ENCODE measurements at regions not wholly inside any gene's neighbourhood (a gene's known extent, or its start where the extent isn't known, plus 50 kb on each side); places are given as distances from the start of the nearest gene placed in this dataset.

DNA sequence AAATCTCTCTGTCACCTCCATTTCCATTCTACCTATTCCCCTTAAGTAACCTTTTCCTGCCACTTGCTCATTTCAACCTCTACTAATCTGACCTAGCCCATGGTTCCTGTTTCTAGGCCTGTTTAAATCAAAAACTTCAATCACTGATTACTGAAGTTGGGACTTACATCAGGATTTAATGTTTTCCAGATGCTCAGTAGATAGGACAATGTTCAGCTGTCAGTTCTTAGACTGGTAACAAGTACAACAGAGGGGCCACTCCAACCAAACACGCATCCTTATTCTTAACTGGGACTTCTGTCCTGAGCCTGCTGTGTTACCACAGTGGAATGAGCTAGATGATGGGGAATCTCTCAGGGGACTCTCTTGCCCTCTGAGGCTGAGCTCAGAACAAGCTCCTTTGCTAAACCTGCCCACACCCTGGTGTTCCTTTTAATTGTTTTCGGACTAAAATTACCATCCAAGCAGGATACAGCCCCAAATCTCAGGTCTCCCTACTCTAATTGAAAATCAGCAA lies 974.6 kb downstream of the TTLL7 start:
- no peaks in the 10 kb centered on the region for H4K20me1 ChIP-seq (ENCODE audit: low read depth)
- DNase-seq (ENCODE audit: low spot score) = no peak
- H3K9ac ChIP-seq = no peak overlapping the region
- no peaks in the 10 kb centered on the region for H3F3A ChIP-seq (ENCODE audit: low read depth)
- TF ChIP-seq, protein P1, sequence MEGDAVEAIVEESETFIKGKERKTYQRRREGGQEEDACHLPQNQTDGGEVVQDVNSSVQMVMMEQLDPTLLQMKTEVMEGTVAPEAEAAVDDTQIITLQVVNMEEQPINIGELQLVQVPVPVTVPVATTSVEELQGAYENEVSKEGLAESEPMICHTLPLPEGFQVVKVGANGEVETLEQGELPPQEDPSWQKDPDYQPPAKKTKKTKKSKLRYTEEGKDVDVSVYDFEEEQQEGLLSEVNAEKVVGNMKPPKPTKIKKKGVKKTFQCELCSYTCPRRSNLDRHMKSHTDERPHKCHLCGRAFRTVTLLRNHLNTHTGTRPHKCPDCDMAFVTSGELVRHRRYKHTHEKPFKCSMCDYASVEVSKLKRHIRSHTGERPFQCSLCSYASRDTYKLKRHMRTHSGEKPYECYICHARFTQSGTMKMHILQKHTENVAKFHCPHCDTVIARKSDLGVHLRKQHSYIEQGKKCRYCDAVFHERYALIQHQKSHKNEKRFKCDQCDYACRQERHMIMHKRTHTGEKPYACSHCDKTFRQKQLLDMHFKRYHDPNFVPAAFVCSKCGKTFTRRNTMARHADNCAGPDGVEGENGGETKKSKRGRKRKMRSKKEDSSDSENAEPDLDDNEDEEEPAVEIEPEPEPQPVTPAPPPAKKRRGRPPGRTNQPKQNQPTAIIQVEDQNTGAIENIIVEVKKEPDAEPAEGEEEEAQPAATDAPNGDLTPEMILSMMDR (IDR thresholded peaks at IDR 0.05) = no peak
- TF ChIP-seq EZH2phosphoT487 (IDR thresholded peaks at IDR 0.05) = no peak
- TF ChIP-seq EZH2 (IDR thresholded peaks at IDR 0.05) = no peak
- no peaks in the 10 kb centered on the region for H3K27me3 ChIP-seq
- peaks cover 10% of the 10 kb centered on the region for H3K9me3 Mint-ChIP-seq
- H3K27ac Mint-ChIP-seq = no peak overlapping the region
- H3K27ac ChIP-seq = no peak overlapping the region
- H3K4me1 Mint-ChIP-seq = no peaks in the 10 kb centered on the region
- H3K27me3 Mint-ChIP-seq (ENCODE audit: insufficient read depth, low read depth) = peaks cover 5% of the 10 kb centered on the region
- H2AFZ ChIP-seq (replicated peaks) = no peak overlapping the region
- no peaks in the 10 kb centered on the region for H3K9me3 ChIP-seq (ENCODE audit: low read depth)
- peaks cover 9% of the 10 kb centered on the region for H3K4me1 ChIP-seq
- H3K79me2 ChIP-seq (ENCODE audit: low read depth) = no peaks in the 10 kb centered on the region
- no peaks in the 10 kb centered on the region for H3K36me3 ChIP-seq
- no peak overlapping the region for H3K4me3 Mint-ChIP-seq
- H3K4me3 ChIP-seq = no peak overlapping the region
- no peaks in the 10 kb centered on the region for H3K36me3 Mint-ChIP-seq
- H3K4me2 ChIP-seq = no peak overlapping the region

DNA sequence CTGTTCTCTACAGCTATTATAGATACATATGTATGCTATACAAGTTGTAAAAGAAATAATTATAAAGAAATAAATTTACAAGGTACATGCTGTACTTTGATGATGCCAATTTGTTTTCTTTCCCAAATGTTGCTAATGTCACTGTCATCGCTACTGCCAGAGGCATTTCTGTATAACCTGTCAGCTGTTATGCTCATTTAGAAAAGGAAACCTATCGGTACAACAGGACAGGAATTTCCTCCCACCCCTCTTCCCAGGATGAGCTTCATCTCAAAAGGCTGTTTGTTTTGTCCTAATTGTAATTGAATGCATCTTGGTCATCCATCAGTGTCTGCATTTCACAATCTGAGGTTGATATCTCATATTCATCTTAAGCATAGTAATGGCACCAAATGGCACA lies 975.7 kb downstream of the TTLL7 start:
- no peak for DNase-seq (ENCODE audit: low spot score)

DNA sequence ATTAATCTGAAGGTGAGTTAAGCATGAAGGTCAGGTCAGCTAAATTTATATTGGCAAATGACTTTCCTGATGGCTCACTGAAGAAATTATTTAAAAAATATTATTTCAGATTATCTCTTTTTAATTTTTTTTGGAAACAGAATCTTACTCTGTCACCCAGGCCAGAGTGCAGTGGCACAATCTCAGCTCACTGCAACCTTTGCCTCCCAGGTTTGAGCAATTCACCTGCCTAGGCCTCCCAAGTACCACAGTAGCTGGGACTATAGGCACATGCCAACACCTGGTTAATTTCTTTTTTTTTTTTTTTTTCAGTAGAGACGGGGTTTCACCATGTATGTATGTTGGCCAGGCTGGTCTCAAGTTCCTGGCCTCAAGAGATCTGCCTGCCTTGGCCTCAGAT lies 976.7 kb downstream of the TTLL7 start:
- Mint-ChIP-seq H3K27me3 (ENCODE audit: insufficient read depth, low read depth) (peaks cover 5% of the 10 kb centered on the region), H3K36me3 (no peaks in the 10 kb centered on the region)
- no peak overlapping the region for H3K4me2 ChIP-seq

More for the DNA sequence above, 975.7 kb downstream of the TTLL7 start:
- H3K4me3 Mint-ChIP-seq = no peak overlapping the region
- Histone ChIP-seq H3F3A (ENCODE audit: low read depth) (no peaks in the 10 kb centered on the region), H3K4me1 (peaks cover 9% of the 10 kb centered on the region), H3K4me3 (no peak overlapping the region), H3K27ac (no peak overlapping the region), H3K9ac (no peak overlapping the region), H3K79me2 (ENCODE audit: low read depth) (no peaks in the 10 kb centered on the region), H4K20me1 (ENCODE audit: low read depth) (no peaks in the 10 kb centered on the region), H2AFZ (replicated peaks) (no peak overlapping the region), H3K9me3 (ENCODE audit: low read depth) (no peaks in the 10 kb centered on the region), H3K27me3 (no peaks in the 10 kb centered on the region), H3K36me3 (no peaks in the 10 kb centered on the region), H3K4me2 (no peak overlapping the region)
- no peaks in the 10 kb centered on the region for H3K4me1 Mint-ChIP-seq
- H3K36me3 Mint-ChIP-seq = no peaks in the 10 kb centered on the region
- H3K27me3 Mint-ChIP-seq (ENCODE audit: insufficient read depth, low read depth) = peaks cover 5% of the 10 kb centered on the region
- peaks cover 10% of the 10 kb centered on the region for H3K9me3 Mint-ChIP-seq
- TF ChIP-seq EZH2phosphoT487 (IDR thresholded peaks at IDR 0.05) (no peak), EZH2 (IDR thresholded peaks at IDR 0.05) (no peak)
- TF ChIP-seq, protein P1 (IDR thresholded peaks at IDR 0.05) = no peak
- H3K27ac Mint-ChIP-seq = no peak overlapping the region

More for the DNA sequence above, 976.7 kb downstream of the TTLL7 start:
- TF ChIP-seq EZH2phosphoT487 (IDR thresholded peaks at IDR 0.05) = no peak
- TF ChIP-seq EZH2 (IDR thresholded peaks at IDR 0.05) = no peak
- TF ChIP-seq, protein P1 (IDR thresholded peaks at IDR 0.05) = no peak
- DNase-seq (ENCODE audit: low spot score) = no peak
- H3K4me1 ChIP-seq = peaks cover 9% of the 10 kb centered on the region
- no peak overlapping the region for H3K9ac ChIP-seq
- H3K4me1 Mint-ChIP-seq = no peaks in the 10 kb centered on the region
- no peaks in the 10 kb centered on the region for H4K20me1 ChIP-seq (ENCODE audit: low read depth)
- no peaks in the 10 kb centered on the region for H3K36me3 ChIP-seq
- no peak overlapping the region for H3K4me3 ChIP-seq
- no peak overlapping the region for H2AFZ ChIP-seq (replicated peaks)
- peaks cover 10% of the 10 kb centered on the region for H3K9me3 Mint-ChIP-seq
- no peaks in the 10 kb centered on the region for H3K79me2 ChIP-seq (ENCODE audit: low read depth)
- H3K9me3 ChIP-seq (ENCODE audit: low read depth) = no peaks in the 10 kb centered on the region
- no peak overlapping the region for H3K27ac ChIP-seq
- H3K27me3 ChIP-seq = no peaks in the 10 kb centered on the region
- H3K27ac Mint-ChIP-seq = no peak overlapping the region
- no peaks in the 10 kb centered on the region for H3F3A ChIP-seq (ENCODE audit: low read depth)
- H3K4me3 Mint-ChIP-seq = no peak overlapping the region
